AG20443 (cell line): ENCODE measurements at regions not wholly inside any gene's neighbourhood (a gene's known extent, or its start where the extent isn't known, plus 50 kb on each side); places are given as distances from the start of the nearest gene placed in this dataset.

Experiments
- DNase-seq: peaks from one replicate; pipeline ENCODE4 v3.0.0; 2012; ENCODE audit warnings: low spot score, mixed read lengths

GRCh38 chr1:164141797-164142196, 417.2 kb upstream of the PBX1 start:
- DNase-seq: no peak

GRCh38 chr1:164154622-164155021, 404.4 kb upstream of the PBX1 start:
- DNase-seq: no peak

DNA sequence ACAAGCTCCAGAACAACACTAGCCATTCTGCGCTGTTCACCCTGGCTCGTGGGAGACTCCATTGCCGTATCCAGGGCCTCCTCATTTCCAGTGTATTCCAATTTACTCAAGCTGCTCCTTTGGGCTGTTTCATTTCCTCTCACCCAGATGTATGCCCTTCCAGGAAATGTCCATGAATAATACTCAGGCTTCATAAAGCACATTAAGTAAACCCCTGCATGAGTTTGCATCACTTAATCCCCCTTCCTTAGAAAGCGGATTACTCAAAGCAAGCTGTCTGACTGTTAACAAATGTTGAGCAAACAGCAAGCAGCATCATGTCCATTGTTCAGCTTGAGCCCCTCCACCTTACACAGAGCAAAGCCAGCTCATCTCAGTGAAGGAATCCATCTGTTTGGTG, 403.6 kb upstream of the PBX1 start:
- no peak for DNase-seq

DNA sequence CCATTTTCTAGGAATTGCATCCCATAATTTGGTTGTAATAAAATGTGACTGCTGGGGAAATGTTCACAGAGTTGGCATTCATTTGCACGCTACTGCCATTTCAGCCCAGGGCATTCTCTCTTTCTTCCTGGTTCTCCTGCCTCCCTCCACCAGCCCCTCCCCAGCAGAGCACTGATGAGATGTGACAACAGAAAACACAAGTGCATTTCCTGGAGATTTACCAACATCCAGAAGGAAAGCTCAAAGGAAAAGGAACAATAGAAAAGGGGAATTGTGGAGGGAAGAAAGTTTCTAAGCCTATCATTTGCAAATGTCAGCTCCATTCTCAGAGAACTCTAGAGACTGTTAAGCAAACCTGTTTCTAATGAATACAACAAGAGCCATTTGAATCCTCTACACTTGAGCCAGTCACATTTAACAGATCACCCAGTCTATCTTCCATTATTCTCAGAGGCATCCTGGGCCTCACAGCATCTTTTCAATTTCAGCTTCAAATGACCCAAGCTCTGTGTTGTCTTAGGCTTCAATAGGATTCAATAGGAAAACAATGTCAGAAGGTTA, 395.6 kb upstream of the PBX1 start:
- no peak for DNase-seq

- no peak for DNase-seq
Observed at GRCh38 chr1:164165466-164165865, 393.5 kb upstream of the PBX1 start.

DNA sequence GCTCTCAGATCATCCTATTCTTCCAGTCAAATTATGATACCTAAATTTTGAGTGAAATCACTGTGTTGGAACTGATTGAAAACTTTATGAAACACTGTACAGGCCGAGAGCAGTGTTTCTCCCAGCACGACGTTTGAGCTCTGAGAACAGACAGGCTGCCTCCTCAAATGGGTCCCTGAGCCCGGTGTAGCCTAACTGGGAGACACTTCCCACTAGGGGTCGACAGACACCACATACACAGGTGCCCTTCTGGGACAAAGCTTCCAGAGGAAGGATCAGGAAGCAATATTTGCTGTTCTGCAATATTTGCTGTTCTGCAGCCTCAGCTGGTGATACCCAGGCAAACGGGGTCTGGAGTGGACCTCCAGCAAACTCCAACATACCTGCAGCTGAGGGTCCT, 392.5 kb upstream of the PBX1 start:
- DNase-seq: peak; percentile 23

- DNase-seq: no peak
Observed at GRCh38 chr1:164177118-164177517, 381.9 kb upstream of the PBX1 start.

- no peak for DNase-seq
Observed at GRCh38 chr1:164180824-164181223, 378.2 kb upstream of the PBX1 start.

DNA sequence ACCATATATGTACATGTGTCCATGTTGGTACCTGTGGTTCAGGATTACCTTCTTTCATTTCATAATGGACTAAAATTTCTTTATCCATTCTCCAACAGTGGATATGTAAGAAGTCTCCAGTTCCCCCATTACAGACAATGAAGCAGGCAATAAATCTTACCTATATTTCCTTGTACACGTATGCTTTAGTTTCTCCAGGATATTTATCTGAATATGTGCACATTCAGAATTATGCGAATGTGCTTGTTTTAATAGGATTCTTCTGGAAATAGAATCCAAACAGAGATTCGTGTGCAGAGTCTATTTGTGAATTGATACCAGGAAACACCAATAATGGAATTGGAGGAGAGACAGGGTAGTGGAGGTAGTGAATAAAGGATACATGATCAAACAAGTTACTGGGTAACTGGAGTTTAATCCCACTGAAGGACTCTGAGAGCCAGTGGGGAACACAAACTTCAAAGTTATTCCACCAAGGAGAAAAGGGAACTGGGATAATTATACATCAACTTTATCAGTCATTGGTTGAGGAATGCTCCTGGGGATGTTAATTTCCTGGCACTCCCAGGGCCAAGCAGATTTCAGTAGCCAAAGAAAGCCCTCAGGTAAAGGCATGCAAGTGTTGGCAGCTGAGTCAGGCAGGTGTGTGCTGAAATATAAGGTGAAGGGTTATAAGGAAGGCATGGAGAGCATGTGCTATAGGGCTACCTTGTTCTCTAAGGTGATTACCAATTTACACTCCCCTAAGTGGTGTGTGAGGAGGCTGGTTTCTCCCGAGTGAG, 374.9 kb upstream of the PBX1 start:
- no peak for DNase-seq

DNA sequence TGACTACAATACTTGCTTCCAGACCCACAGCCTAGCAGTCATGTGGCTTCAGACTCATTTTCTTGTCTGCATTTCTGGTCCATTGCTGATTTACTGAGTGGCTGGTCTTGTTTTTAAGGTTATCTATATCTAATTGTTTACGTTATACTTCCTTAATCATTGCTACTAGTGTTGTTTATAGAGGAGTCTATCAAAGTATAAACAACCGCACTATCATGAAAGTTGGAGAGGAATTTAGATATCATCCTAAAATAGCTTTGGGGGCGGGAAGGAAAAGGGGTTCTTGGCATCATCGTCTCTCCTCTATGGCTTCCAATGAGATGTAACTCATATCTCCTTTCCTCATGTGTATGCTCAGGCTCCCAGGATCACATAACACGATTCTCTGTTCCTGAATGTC, 372.1 kb upstream of the PBX1 start:
- no peak for DNase-seq

DNA sequence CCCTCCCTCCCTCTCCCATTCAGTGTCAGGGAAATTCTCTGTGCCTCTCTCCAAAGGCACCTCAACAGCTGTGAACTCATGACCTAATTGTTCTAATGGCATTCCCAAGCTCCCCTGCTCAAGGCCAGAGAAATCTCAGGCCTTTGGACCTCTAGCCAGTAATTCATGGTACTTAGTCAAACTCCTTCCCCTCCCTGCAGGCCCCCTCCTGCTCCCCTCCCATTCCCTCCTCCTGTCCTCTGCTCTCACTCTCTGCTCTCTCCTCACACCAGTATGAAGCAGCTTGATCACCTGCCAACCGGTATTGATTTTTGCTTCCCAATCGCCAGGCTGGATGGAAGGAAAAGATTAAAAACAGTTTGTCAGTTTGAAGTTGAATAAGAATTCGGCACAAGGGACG, 370.5 kb upstream of the PBX1 start:
- no peak for DNase-seq

- no peak for DNase-seq
Observed at GRCh38 chr1:164191191-164191590, 367.8 kb upstream of the PBX1 start.

- DNase-seq: no peak
Observed at GRCh38 chr1:164210211-164210739, 348.7 kb upstream of the PBX1 start.

- DNase-seq: no peak
Observed at GRCh38 chr1:164223378-164223777, 335.6 kb upstream of the PBX1 start.

DNA sequence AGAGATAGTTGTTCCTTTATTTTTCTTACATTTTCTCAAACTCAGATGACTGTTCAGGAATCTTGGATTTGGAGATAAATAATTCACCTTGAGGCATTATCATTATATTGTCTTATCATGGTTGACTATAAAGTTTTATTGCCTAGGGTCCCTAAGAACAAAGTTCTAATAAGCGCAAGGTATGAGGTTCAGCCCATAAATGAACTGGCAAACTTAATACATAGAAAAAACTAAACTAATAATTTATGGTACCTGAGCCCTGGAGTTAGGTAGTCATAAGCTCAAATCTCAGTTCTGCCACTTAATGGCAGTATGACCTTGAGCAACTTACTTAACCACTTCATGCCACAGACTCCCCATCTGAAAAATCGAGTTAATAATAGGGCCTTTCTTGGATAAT, 334.0 kb upstream of the PBX1 start:
- no peak for DNase-seq

- DNase-seq: no peak
Observed at GRCh38 chr1:164226977-164227376, 332.0 kb upstream of the PBX1 start.

DNA sequence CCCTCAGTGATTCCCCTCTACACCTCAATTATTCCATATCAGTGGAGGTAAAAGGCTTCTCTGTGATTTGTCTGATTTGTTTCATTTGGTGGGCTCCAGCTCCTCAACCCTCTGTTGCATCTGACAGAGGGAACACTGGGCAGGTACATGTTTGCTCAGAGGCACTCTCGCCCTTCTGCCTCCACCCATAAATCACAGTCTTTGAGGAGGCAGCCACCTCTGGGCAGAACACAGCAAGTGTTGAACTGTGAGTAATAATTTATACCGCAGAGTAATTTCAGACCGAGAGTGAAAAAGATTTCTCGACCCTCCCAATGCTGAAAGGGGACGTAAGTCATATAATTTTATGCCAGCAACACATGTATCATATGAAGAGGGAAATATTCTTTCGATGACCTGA, 330.1 kb upstream of the PBX1 start:
- no peak for DNase-seq

- no peak for DNase-seq
Observed at GRCh38 chr1:164233149-164233548, 325.8 kb upstream of the PBX1 start.

DNA sequence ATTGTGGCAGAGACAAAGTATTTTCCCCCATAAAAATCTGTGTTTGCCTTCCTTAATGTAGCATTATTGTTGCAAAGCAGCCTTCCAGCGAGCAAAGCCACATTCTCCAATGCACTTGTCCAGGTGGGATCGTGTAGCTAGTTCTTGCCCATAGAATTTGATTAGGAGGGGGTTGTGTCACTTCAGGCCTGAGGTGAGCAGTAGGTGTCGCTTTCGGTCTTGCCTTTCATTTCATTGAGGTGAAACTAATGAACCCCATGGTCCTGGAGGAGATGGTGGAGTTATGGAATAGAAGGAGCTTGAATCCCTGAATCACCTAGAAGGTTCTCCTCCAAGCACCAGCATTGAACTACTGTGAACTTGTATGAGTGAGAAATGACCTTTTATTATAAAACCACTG, 318.9 kb upstream of the PBX1 start:
- no peak for DNase-seq

DNA sequence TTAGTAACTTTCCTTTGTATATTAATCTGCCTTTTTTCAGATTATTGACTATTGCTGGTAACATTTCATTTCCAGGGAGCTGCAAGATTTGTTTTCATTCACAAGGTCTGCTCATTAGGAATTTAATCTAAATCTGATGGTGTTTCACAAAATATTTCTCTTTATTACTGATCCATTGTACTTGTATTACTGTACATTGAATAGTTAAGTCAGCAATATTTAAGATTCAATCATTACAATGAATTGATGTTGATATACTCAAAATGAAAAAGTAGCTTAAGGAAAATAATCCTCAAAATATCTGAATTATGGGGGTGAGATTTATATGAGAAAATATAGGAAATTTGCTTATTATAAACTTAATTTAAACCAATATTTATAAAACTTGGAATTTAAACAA, 308.6 kb upstream of the PBX1 start:
- no peak for DNase-seq

- DNase-seq: no peak
Observed at GRCh38 chr1:164256456-164256855, 302.5 kb upstream of the PBX1 start.

- DNase-seq: no peak
Observed at GRCh38 chr1:164261691-164262240, 297.2 kb upstream of the PBX1 start.

DNA sequence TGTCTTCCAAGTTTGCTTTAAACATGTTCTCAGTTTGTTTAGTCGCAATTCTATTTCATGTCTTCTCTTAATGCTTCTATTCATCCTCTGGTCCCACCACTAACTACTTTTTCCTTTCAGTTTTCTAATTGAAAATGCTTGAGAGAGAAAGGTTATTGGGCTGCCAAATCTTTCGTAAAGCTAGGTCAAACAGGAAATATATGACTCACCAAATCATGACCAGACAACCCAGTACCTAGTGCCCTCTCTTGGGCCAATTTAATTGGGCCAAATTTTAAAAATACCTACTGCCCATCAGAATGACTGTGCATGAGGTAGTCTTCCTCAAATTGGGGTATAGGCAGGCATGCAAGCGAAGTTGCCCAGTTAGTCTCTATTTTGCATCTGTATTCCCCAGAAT, 295.4 kb upstream of the PBX1 start:
- peak; percentile 15 for DNase-seq

DNA sequence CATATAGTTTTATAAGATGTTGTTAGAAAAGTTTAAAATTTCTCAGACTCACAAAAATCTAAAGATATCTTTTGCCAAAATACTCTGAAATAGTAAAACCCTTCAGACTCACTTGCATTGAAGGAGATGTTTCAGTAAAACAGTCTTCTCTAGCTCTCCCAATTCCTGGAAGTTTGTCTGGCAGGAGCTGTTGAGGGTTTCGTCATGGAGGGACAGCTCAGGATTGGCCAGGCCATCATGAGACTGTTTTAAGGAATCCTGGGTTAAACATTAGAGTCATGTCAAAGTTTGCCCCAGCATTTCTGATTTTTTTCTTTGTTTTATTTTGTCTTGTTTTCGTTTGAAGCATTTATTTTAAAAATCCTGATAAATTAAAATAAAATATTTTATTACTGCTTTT, 293.8 kb upstream of the PBX1 start:
- DNase-seq: peak; percentile 21
